WTC11 (cell line): ENCODE measurements at regions not wholly inside any gene's neighbourhood (a gene's known extent, or its start where the extent isn't known, plus 50 kb on each side); places are given as distances from the start of the nearest gene placed in this dataset.

Experiments used
- ATAC-seq: fragments of 200-7000 bp; cut with Tn5 transposase; 2 replicates; pipeline ENCODE4 v1.10.0; 2021; ENCODE audit warnings: mild to moderate bottlenecking, moderate library complexity
- CTCF ChIA-PET: fragments of 300-600 bp; sonication (Branson Sonifier 250); formaldehyde crosslinking; loops from one replicate; lab custom pipeline; 2021; ENCODE audit warnings: antibody characterized with exemption; lab: Charles Lee
- POLR2A ChIA-PET: fragments of 350-600 bp; sonication (Branson Sonifier 250); formaldehyde crosslinking; loops from one replicate; lab custom pipeline; 2021; ENCODE audit warnings: antibody characterized with exemption; lab: Charles Lee
- DNase-seq: peaks from one replicate; pipeline ENCODE4 v3.0.0; 2021; ENCODE audit warnings: low spot score
- H3K27ac Mint-ChIP-seq: 2 replicates; pipeline ENCODE4 v1.8.0; 2021; ENCODE audit warnings: mixed read lengths
- H3K27me3 Mint-ChIP-seq: 2 replicates; pipeline ENCODE4 v1.8.0; 2021; ENCODE audit warnings: low read depth, mild to moderate bottlenecking, moderate library complexity, mixed read lengths
- H3K36me3 Mint-ChIP-seq: 2 replicates; pipeline ENCODE4 v1.8.0; 2021; ENCODE audit warnings: mixed read lengths
- H3K4me1 Mint-ChIP-seq: 2 replicates; pipeline ENCODE4 v1.8.0; 2022; ENCODE audit warnings: mixed read lengths
- H3K4me3 Mint-ChIP-seq: 2 replicates; pipeline ENCODE4 v1.8.0; 2021; ENCODE audit warnings: mild to moderate bottlenecking, moderate library complexity, mixed read lengths
- H3K9me3 Mint-ChIP-seq: 2 replicates; pipeline ENCODE4 v1.8.0; 2021; ENCODE audit warnings: mixed read lengths
- JUN ChIP-seq: sonication (generic); formaldehyde crosslinking; IDR thresholded peaks from 2 replicates; pipeline ENCODE4 v1.8.0; 2023; ENCODE audit warnings: mild to moderate bottlenecking, missing genetic modification reagents
- NR2C2 ChIP-seq: sonication (generic); formaldehyde crosslinking; IDR thresholded peaks from 2 replicates; pipeline ENCODE4 v1.8.0; 2022; ENCODE audit warnings: mild to moderate bottlenecking, missing genetic modification reagents
- TEAD1 ChIP-seq: sonication (generic); formaldehyde crosslinking; IDR thresholded peaks from 2 replicates; pipeline ENCODE4 v1.8.0; 2022; ENCODE audit warnings: mild to moderate bottlenecking, missing genetic modification reagents
- ZNF532 ChIP-seq: fragments of 250-450 bp; sonication (Bioruptor Pico); IDR thresholded peaks from 2 replicates; pipeline ENCODE4 v1.9.0; 2021; ENCODE audit warnings: mild to moderate bottlenecking, borderline replicate concordance

- Mint-ChIP-seq H3K27ac (no peak overlapping the region), H3K36me3 (peaks cover 30% of the 10 kb centered on the region), H3K4me3 (no peak overlapping the region), H3K27me3 (no peaks in the 10 kb centered on the region), H3K4me1 (peaks cover 1% of the 10 kb centered on the region), H3K9me3 (peaks cover 34% of the 10 kb centered on the region)
- ChIA-PET POLR2A (no interaction called here), CTCF (no interaction called here)
- TF ChIP-seq JUN (CRISPR knock-in tag): no peak
- TF ChIP-seq TEAD1 (CRISPR knock-in tag): no peak
- TF ChIP-seq NR2C2 (CRISPR knock-in tag): no peak
- no peak for TF ChIP-seq ZNF532
- DNase-seq (no peak), ATAC-seq (no peak)
Measured at GRCh38 chr3:152785051-152785450, 49.9 kb upstream of the P2RY1 start.
